ENCODE measurements at regions not wholly inside any gene's neighbourhood (a gene's known extent, or its start where the extent isn't known, plus 50 kb on each side); places are given as distances from the start of the nearest gene placed in this dataset.
A peak's percentile ranks its signal among the peaks of the same experiment; 100 is the strongest.

DNA sequence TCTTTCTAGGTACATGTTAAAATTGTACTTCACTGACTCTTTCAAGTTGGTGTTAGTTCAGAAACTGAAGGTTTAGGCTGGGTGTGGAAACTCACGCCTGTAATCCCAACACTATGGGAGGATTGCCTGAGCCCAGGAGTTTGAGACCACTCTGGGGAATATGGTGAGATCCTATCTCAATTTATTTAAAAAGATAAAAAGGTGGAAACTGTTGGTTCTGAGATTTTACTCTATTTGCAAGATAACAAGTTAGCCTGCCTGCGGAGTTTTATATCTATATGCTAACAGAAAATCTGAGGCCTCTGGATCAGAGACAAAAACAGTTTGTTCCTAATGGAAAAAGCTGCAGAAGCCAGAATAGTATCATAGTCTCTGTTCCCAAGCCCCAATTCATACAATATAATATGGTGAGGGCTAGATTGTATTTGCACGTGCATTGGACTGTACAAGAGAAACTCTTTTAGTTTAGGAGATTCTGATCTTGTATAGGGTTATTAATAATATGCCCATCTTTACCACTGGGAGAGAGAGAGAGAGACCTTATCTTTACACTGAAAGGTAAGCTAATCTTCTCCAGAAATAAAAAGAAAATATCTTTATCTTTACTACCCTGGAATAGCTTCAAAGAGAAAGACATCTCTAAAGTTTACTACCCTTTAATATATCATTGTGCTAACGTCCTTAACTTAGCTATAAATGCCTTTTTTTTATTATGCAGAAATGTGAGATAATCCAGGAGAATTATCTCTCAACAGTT lies 1267.6 kb downstream of the OTOL1 start:
- DNase-seq, result no peak

DNA sequence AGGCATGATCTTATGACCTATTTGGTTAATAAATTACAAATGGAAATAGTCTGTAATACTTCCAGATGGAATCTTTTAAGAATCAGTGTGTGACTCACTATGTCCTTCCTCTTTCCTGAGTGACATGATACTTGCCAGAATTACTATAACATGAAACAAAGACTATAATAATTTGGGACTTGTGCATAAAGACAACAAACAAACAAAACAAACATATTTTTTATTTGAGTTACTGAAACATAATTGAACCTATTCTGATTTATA lies 1268.1 kb downstream of the OTOL1 start:
- no peak for DNase-seq

DNA sequence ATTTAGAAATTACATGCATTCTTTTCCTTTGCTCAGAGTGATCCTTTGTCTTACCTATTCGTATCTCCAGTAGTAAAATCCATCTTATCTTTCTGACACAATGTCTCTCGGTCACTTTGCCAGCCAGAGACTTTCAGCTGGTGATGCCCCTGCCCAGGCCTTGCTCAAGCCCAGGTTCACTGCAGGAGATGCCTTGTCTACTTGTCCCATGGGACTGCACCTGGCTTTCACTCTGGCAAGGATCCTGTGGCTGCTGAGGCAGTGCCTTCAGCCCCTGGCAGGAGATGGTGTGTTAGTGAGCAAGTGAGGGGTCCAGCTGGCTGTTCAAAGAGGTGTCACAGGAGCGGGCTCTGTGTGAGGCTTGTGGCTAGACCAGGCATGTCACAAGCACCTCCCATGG lies 1268.9 kb downstream of the OTOL1 start:
- DNase-seq, result no peak

DNA sequence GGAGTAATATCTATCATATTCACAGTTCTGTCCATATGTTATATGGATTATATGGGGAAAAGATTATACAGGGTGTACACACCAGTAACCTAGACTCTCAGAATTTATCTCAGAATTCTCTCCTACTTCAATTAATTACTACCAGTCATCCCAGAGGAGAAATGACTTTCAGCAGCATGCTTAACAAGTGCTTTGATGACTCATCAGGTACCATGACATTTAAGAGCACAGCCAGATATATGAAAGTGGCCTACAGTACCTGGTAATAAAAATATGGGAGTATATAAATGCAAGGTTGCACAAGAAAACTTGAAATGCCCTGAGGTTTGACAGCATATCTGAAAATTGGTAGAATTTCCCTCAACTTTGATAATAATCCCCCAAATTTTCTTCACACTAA lies 1273.0 kb downstream of the OTOL1 start:
- peak; percentile 7 for DNase-seq

DNA sequence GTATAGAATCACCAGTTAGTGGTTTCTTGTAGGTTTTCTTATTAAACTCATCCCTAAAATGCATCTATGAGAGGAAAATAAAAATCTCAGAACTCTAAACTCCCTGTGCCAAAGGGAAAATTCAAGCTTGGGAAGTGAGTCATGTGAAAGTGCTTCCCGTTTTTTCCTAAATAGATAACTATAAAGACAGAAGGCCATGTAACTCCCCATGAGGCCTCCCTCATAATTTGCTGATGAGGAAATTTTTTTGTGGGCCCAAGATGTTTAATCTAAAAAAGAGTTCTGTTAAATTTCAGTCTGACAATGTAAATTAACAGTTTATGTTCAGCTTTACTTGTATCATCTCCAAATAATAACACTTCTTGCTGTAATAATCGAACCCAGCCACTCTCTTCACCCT lies 1273.9 kb downstream of the OTOL1 start:
- no peak for DNase-seq

DNA sequence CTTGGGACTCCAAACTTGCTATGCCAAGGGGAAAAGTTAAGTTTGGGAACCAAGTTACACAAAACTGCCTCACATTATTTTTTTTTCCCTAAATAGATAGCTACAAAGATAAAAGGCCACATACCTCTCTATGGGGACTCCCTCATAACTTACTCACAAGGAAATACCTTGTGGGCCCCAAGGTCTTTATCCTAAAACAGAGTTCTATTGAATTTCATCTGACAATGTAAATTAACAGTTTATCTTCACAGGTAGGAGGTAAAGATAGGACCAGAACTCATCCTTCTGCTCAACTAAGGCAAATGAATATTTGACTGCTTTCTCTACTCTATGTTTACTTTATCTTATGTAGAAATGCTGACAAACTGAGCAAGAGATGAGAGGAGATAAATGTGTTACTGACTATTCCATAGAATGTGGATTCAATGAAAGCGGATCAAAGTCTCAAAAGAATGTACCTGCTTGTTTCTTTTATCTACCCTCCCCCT lies 1278.0 kb downstream of the OTOL1 start:
- DNase-seq, result no peak

DNA sequence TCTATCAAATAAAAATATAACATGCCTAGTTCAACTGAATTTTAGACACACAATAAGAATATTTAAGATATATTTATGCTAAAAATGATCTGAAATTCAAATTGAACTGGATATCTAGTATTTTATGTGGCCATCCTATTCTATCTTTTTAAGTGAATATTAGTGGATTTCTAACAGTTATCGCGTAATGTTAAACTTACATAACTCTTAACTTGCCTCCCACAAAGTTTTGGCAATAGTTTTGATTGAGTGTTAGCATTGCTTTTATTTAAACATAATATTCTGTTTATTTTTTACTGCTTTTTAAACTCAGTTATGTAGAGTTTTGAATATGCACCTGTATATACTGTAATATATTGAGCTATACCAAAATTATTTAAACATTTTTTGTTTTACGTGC lies 1279.5 kb downstream of the OTOL1 start:
- DNase-seq, result no peak

DNA sequence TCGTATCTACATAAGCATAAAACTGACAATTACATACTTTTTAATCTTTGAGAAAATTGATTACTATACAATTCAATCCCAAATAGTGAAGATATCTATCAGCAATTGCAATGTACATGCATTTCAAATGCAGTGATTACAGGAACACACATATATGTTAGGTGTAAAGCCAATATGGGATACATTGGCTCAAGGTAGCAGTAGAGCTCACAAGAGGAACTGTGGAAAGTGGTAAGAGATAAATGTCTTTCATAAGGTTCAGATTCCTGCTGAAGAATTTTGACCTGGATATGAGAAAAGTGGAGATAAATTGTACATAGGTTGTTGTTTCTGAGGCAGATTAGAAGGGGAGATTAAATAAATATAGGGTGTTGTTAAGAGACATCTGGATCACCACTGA lies 1280.5 kb downstream of the OTOL1 start:
- no peak for DNase-seq

DNA sequence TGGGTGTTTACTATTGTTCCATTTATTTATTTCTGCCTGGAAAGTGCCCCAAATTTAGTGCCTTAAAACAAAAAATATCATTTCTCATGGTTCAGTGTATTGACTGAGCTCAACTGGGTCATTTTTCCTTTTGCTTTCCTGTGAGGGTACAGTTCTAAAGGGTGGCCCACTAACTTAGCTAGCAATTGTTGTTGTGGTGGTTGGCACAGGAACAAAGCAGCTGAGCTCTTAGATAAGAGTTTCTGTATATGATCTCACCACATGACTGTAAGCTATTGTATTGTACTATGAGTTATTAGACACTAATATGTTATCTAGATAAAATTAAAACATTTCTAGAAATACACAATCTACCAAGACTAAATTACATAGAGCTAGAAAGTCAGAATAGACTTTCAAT lies 1283.7 kb downstream of the OTOL1 start:
- DNase-seq, result no peak

DNA sequence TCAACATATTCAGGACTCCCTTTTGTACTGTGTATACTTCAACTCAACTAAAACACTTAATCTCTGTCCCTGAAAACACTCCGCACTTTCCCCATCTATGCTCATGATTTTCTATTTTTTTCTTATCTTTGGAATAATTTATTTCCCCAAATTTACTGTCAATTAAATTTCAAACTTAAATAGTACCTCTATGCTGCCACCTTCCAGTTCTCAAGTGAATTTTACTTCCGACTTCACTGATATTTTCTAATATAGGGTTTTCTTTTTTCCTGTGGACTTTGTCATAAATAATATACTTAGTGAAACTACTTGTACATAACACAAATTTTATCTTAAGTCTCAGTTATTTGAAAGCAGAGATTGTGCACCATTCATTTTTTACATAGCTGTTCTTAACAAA lies 1303.3 kb downstream of the OTOL1 start:
- DNase-seq, result no peak

DNA sequence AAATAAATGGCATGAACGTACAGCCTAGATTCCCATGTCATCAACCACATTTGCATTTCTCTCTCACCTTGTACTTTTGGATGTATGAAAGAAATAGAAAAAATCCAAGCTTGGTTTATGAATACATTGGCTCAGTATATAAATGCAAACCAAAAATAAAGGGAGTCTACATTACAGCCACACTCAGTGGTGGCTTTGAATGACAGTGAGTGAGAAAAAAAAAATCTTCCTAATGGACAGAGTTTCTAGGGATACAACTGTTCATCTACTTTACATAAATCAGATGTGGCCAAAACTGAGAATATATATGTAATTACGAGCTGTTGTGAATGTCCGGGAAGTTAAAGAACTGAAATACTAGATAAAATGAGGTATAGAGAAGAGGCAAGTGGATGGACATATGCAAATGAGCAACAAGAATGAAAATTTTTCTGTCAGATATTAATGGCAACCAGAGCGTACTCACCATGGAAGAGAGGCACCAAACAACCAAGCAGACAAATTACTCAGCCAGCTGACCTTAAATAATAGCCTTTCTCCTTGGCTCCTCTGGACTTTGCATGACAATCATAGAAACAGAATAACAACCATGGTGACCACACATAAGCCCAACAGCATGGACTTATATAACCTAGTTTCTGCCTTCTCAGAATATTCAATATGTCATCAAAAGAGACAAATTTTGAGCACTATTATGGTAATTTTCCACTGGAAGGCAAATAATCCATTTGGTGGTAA lies 1305.8 kb downstream of the OTOL1 start:
- DNase-seq, result no peak

DNA sequence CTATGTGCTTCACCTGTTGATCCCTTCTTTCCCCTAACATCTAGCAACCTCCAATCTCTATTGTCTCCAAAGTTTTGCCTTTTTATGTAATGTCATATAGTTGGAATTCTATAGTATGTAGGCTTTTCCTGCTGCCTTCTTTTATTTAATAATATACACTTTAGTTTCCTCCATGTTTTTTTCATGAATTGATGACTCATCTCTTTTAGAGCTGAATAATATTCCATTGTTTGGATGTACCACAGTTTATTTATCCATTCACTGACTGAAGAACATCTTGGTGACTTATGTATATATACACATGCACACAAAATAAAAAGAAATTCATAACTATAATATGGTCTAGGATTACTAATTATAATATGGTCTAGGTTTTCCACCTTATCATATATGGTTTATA lies 1314.2 kb downstream of the OTOL1 start:
- no peak for DNase-seq

DNA sequence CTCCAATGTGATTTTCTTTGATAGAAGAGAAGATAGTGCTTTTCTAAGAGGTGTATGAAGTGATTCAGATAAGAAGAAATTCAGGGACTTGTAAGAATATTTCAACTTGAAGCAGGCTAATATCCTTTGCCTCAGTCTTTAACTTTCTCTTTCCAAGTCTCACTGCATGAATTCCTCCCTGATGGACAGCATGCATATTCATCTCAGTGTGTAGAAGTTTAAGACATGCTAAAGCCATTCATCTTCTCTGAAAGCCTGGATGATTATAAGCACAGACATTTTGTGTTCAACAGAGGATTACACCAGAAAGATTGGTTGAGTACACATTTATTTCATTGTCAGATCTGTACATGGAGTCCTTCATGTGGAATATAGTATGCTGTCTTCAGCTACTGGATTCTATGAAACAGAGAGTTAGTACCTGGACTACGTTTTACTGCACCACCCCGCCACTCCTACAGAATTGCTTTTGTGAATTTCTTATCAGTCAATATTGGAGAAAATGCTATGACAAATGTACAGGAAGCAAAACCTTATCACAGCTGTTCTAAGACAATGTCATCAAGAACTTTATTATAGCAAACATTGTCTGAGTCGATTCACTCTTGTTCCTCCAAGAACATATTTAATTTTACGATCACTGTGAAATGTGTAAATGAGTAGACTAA lies 1346.1 kb downstream of the OTOL1 start:
- no peak for DNase-seq

DNA sequence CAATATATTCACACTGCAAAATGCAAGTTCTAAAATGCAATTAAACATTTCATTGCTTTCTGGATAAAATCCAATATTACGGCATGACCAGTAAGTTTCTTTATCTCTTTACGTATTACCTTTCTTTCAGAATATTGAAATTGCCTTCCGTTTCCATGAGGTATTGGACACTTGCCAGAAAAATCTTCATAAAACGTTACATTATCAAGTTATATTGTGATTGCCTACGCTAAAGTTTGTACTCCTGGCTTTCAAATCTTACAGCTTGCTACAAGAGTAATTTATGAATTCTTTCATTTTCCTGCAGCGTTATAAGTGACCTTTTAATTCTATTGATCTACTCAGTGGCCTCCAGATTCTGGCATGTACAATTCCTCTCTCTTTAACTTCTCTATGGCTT lies 1349.3 kb downstream of the OTOL1 start:
- DNase-seq, result no peak

DNA sequence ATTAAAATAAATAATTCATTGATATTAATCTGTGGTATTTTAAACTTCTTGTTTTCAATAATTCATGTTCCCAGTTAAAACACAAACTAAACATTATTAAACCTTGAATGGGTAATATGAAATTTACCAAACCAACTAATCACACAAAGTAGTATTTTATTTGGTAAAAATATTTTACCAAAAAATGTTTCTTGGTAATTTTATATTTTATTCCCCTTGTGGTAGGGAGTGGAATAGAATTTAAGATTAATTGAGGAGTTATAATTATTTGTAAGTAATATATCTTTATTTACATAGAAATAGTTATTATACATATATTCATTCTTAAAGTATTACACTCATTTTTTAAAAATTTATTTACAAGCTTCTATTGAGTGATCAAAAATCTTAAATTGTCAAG lies 1350.9 kb downstream of the OTOL1 start:
- DNase-seq, result no peak

DNA sequence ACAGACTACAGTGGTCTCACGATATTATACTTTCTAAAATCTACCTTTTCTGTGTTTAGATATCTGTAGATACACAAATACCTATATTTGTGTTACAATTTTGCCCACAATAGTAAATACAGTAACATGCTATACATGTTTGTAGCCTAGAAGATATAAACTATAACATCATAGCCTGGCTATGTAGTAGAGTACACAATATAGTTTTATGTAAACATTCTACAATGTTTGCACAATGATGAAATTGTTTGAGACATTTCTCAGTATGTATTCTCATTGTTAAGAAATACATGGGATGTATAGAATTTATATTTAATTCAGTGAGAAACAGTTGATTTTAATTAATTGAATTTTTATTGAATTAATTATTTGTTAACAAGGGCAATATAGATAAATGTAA lies 1367.0 kb downstream of the OTOL1 start:
- no peak for DNase-seq

DNA sequence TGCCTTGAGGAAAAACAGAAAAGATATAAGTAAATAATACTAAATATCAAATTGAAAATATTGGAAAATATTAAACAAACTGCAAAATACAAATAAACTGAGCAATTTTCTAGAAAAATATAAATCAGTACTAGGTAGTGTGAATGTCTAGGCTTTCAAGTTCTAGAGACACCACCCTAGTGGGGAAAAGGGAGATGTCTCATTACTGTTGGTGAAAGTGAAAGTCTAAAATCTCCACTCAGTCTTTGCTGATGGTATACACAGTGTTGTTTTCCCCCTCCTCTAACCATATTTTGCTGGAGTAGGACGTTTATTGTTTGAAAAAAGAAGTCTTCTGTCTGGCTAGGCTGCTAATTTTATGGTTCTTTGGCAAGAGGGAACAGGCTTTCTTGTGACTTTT lies 1368.9 kb downstream of the OTOL1 start:
- no peak for DNase-seq

DNA sequence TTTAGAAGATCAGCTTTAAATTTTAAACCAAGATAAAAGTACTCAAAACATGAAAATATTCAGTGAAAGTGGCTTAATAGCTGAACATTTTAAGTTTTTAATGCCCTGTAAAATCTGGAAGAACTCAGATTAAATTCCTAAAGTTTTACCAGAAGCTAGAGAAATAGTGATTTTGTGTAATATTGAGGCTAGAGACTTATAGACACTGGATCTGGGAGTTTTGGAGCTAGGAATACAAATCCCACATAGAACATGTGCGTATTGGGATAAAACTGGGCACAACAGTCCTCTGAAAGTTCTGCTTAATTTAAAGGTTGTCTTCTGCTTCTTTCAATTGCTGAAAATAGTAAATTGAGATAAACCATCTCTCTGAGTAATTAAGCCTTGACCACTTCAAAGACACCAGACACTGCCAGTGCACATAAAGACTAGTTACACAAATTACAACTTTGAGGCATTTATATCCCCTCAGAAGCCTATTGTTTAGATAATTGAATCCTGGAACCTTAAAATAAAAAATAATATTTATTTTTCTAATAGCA lies 1382.5 kb downstream of the OTOL1 start:
- no peak for DNase-seq

DNA sequence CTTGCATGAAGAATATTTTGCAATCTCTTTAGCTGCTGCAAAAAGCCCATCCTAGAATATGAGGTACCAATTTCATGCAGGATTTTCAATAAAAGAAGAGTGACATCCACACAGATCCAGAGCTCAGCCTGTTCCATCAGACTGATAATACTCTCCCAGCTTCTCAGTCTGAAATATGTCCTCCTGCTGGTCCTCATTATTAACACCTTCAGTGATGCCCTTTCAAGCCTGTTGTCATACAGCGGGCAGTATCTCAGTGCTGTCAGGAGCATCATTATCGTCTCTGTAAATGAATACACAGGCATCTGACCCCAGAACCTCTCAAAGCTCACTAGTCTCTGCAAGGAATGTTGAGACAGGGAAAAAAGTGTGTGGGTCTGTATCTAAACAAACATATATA lies 1387.8 kb downstream of the OTOL1 start:
- DNase-seq, result no peak

DNA sequence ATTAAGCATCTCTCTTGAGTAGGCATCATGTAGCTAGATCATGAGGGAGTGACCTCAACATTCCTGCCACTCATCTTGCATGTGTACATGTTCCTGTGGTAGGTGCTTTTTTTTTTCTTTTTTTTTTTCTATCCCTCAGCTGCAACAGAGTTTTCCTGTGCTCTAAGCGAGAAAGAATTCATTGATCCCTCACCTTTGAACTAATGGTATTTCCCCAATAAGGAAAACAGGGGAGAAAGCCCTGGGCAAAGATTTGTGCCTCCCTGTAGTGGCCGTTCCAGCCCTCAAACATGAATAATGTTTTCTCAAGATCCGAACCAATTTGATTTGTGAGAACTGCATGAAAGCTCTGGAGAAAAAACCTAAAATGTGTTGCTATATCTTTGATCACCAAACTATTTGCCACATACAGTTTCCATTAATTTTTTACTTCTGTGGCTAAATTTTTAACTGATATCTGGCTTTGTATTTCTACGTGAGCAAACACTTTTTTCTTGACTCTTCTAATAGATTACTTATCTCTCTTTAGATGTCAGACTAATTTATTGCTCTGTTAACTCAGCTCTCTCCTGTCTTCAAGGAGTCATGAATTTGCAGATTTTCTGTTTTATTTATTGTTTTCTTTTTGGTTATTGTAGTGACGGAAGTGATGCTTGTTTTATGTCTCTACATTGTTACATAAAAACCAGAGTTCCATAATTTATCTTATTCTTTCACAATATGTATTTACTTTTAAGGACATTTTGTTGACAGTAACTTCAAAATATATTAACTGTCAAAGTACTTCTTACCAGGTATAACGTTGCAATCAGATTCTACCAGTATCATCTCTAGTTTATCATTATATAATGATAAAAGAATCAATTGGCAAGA lies 1396.5 kb downstream of the OTOL1 start:
- no peak for DNase-seq

DNA sequence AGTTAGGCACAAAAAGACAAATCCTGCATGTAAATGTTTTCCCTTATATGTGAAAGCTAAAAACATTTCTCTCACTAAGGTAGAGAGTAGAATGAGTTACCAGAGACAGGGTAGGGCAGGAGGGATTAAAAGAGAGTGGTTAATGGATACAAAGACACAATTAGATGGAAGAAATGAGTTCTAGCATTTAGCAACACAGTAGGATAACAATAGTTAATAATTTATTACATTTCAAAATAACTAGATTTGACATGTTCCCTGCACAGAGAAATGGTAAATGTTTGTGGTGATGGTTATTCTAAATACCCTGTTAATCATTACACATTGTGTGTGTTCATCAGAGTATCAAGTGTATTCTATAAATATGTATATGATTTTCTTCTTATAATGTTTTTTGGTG lies 1400.7 kb downstream of the OTOL1 start:
- no peak for DNase-seq

DNA sequence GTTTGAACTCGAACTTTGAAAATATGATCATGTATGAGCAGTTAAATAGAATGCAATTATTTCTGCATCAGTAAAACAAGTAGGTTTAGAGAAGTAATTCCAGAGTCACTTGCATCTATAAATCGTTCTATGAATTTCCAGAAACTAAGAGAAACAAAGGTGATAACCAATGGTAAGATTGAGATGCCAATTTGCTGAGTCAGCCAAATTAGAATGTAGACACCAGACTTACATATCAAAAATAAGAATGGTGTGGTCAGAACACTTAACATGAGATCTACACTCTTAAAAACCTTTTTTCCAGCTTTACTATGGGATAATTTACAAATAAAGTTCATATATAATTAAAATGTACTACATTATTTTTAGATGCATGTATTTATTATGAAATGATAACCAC lies 1435.9 kb downstream of the OTOL1 start:
- no peak for DNase-seq

DNA sequence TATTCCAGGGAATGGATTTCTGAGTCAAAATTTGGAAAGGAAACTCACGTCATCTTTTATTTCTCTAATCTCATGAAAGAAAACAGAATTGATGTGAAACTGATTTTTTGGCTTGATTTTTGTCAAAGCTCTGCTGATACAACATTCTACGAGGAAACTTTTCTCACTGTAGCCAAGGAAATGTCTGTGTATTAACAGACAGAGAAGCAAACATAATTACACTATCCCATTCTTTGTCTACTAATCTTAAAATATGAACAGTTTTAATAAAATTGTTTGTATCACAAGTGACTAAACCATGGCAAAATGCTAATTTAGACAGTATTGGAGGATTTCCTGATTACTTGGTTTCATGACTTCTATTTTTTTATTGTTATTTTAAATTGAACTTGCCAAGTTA lies 1437.0 kb downstream of the OTOL1 start:
- no peak for DNase-seq

All from NCI-H69 (cell line).